Endothelial cell of umbilical vein (primary cell): ENCODE measurements at regions not wholly inside any gene's neighbourhood (a gene's known extent, or its start where the extent isn't known, plus 50 kb on each side); places are given as distances from the start of the nearest gene placed in this dataset.

Source experiments
- POLR2A ChIP-seq: IDR thresholded peaks from 2 replicates; pipeline ENCODE4 v1.6.1; 2012; ENCODE audit warnings: low read depth, mild to moderate bottlenecking, control low read depth, low read length
- TF ChIP-seq, protein P1 (sequence below), 2 donors: IDR thresholded peaks; 1 replicate in 1 of 2; 2 replicates in 1 of 2; pipeline ENCODE4 v1.5.1; 2011; ENCODE audit warnings: low read length in 2 of 2, mild to moderate bottlenecking in 2 of 2, moderate library complexity in 2 of 2, control low read depth in 1 of 2, inconsistent platforms in 1 of 2, low read depth in 1 of 2; ENCODE audit not compliant: insufficient read depth in 1 of 2; ENCODE audit errors: extremely low read depth in 1 of 2
- TF ChIP-seq, protein P2 (sequence below): IDR thresholded peaks from 2 replicates; pipeline ENCODE4 v1.6.1; 2011; ENCODE audit not compliant: insufficient read depth, insufficient read length

DNA sequence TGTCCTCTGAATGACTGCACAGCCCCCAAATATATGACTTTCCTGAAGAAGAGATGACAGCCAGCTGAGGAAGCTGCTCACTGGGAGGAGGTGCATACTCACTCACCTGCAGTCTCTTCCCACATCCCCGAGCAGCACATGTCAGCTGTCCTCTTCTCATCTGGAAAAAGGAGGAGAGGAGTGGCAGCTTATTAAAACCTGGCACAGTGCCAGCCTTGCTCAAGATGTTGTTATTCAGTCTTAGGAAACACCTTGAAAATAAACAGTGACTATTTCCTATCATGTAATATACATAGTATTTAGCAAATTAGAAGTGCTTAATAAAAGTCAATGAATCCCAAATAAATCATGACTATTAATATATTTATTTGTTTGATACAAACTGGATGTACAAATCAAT lies 232.9 kb downstream of the EPM2A start:
- TF ChIP-seq, protein P1, sequence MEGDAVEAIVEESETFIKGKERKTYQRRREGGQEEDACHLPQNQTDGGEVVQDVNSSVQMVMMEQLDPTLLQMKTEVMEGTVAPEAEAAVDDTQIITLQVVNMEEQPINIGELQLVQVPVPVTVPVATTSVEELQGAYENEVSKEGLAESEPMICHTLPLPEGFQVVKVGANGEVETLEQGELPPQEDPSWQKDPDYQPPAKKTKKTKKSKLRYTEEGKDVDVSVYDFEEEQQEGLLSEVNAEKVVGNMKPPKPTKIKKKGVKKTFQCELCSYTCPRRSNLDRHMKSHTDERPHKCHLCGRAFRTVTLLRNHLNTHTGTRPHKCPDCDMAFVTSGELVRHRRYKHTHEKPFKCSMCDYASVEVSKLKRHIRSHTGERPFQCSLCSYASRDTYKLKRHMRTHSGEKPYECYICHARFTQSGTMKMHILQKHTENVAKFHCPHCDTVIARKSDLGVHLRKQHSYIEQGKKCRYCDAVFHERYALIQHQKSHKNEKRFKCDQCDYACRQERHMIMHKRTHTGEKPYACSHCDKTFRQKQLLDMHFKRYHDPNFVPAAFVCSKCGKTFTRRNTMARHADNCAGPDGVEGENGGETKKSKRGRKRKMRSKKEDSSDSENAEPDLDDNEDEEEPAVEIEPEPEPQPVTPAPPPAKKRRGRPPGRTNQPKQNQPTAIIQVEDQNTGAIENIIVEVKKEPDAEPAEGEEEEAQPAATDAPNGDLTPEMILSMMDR (IDR thresholded peaks at IDR 0.05; ENCODE audit: extremely low read depth in 1 of 2, insufficient read depth in 1 of 2, low read depth in 1 of 2, low read length in 2 of 2) = no peak
- TF ChIP-seq POLR2A = no peak
- TF ChIP-seq, protein P2, sequence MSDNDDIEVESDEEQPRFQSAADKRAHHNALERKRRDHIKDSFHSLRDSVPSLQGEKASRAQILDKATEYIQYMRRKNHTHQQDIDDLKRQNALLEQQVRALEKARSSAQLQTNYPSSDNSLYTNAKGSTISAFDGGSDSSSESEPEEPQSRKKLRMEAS = no peak
